Lung (tissue), 11 donors: ENCODE measurements at regions not wholly inside any gene's neighbourhood (a gene's known extent, or its start where the extent isn't known, plus 50 kb on each side); places are given as distances from the start of the nearest gene placed in this dataset.

Source experiments
- ATAC-seq: fragments of 200-7000 bp; cut with Tn5 transposase; one replicate; pipeline ENCODE4 v1.9.1; 2020; ENCODE audit warnings: moderate number of reproducible peaks; ENCODE audit not compliant: insufficient read depth, low FRiP score
- DNase-seq, 3 donors: peaks; one replicate each; pipeline ENCODE4 v3.0.0-alpha.2; 2013 to 2017
- H3K27ac ChIP-seq, 2 donors: one replicate each; pipeline ENCODE4 v1.5.1; 2013; ENCODE audit warnings: mild to moderate bottlenecking in 2 of 2, moderate library complexity in 2 of 2, control low read depth in 1 of 2, inconsistent platforms in 1 of 2, low read depth in 1 of 2, low read length in 1 of 2
- H3K27me3 ChIP-seq, 3 donors: one replicate each; pipeline ENCODE4 v1.5.1; 2013; ENCODE audit warnings: low read length in 2 of 3; ENCODE audit not compliant: control insufficient read depth in 3 of 3, insufficient read depth in 3 of 3
- H3K36me3 ChIP-seq, 4 donors: one replicate each; pipeline ENCODE4 v1.5.1; 2013; ENCODE audit warnings: low read length in 4 of 4, mild to moderate bottlenecking in 1 of 4, moderate library complexity in 1 of 4; ENCODE audit not compliant: control insufficient read depth in 4 of 4, insufficient read depth in 4 of 4
- H3K4me1 ChIP-seq, 5 donors: one replicate each; pipeline ENCODE4 v1.5.1; 2013; ENCODE audit warnings: low read length in 5 of 5, mild to moderate bottlenecking in 2 of 5, moderate library complexity in 1 of 5; ENCODE audit not compliant: control insufficient read depth in 5 of 5, insufficient read depth in 5 of 5
- H3K4me3 ChIP-seq: one replicate; pipeline ENCODE4 v1.5.1; 2013; ENCODE audit warnings: mild to moderate bottlenecking, control low read depth, moderate library complexity
- H3K9ac ChIP-seq, 2 donors: one replicate each; pipeline ENCODE4 v1.5.1; 2013; ENCODE audit warnings: low read length in 2 of 2, control low read depth in 1 of 2; ENCODE audit not compliant: insufficient read depth in 1 of 2
- H3K9me3 ChIP-seq, 4 donors: one replicate each; pipeline ENCODE4 v1.5.1; 2013; ENCODE audit warnings: low read length in 3 of 4, mild to moderate bottlenecking in 1 of 4, moderate library complexity in 1 of 4; ENCODE audit not compliant: control insufficient read depth in 4 of 4, insufficient read depth in 3 of 4
- CTCF ChIP-seq: IDR thresholded peaks from 2 replicates; pipeline ENCODE4 v1.5.1; 2012; ENCODE audit warnings: mild to moderate bottlenecking; ENCODE audit errors: control extremely low read depth, extremely low read depth
- WGBS, 2 donors: extraction: QIAGEN DNeasy Blood & Tissue Kit; methylation state at CpG; one replicate each; pipeline ENCODE4 v1.1.7; 2013; 5-methylcytosine and 5-hydroxymethylcytosine counted together
- donor health status: control.
- donor health status: control.
- donor health status: Bipolar disorder and iron deficiency.
- donor health status: healthy.
- donor health status: DM: yes; HTN: yes; CAD: no.

GRCh38 chr22:44366372-44367300 lies 53.9 kb upstream of the SHISAL1 start:
- no peaks in the 10 kb centered on the region for H3K27me3 ChIP-seq
- no peak overlapping the region for H3K9ac ChIP-seq
- peaks cover 0 to 1% (median 0%) of the 10 kb centered on the region in 4 donors for H3K9me3 ChIP-seq
- H3K27ac ChIP-seq: no peak overlapping the region
- H3K4me1 ChIP-seq: peaks cover 3 to 24% (median 14%) of the 10 kb centered on the region in 5 donors
- 59 to 82% methylated on average over 7 of the region's 7 CpGs for WGBS, 2 donors
- DNase-seq (peak; percentile 59 to 73 (median 72)), ATAC-seq (no peak)
- no peak for TF ChIP-seq CTCF
- no peak overlapping the region for H3K4me3 ChIP-seq
- no peaks in the 10 kb centered on the region for H3K36me3 ChIP-seq

GRCh38 chr22:44365832-44366231 lies 53.1 kb upstream of the SHISAL1 start:
- DNase-seq (peak in 1 of 3 donors; percentile 2), ATAC-seq (no peak)
- Histone ChIP-seq H3K9me3 (no peaks in the 10 kb centered on the region), H3K27me3 (no peaks in the 10 kb centered on the region), H3K4me3 (no peak overlapping the region), H3K4me1 (peaks cover 3 to 26% (median 14%) of the 10 kb centered on the region in 5 donors), H3K27ac (no peak overlapping the region), H3K36me3 (no peaks in the 10 kb centered on the region), H3K9ac (no peak overlapping the region)
- no peak for TF ChIP-seq CTCF
- WGBS, 2 donors: 79 to 83% methylated on average over 9 of the region's 9 CpGs

- 84 to 94% methylated on average over 9 of the region's 9 CpGs for WGBS, 2 donors
- Histone ChIP-seq H3K9me3 (no peaks in the 10 kb centered on the region), H3K27me3 (no peaks in the 10 kb centered on the region), H3K9ac (no peak overlapping the region), H3K4me1 (peaks cover 3 to 32% (median 14%) of the 10 kb centered on the region in 5 donors), H3K27ac (no peak overlapping the region), H3K4me3 (no peak overlapping the region), H3K36me3 (no peaks in the 10 kb centered on the region)
- DNase-seq (peak in 1 of 3 donors; percentile 9), ATAC-seq (no peak)
- no peak for TF ChIP-seq CTCF
Measured at GRCh38 chr22:44365191-44365590, 52.4 kb upstream of the SHISAL1 start.
